ENCODE measurements at regions not wholly inside any gene's neighbourhood (a gene's known extent, or its start where the extent isn't known, plus 50 kb on each side); places are given as distances from the start of the nearest gene placed in this dataset.

GRCh38 chr3:30495172-30496065 is 111.0 kb upstream of the TGFBR2 start:
- no peaks in the 10 kb centered on the region for H3K9me3 ChIP-seq
- no peak for DNase-seq
- peaks cover 0 to 4% of the 10 kb centered on the region in 2 donors for H3K4me1 ChIP-seq
- H3K4me3 ChIP-seq (replicated peaks in 1 of 3): no peak overlapping the region
- H3K27me3 ChIP-seq: no peaks in the 10 kb centered on the region
- no peak for TF ChIP-seq POLR2A (IDR thresholded peaks at IDR 0.05)
- TF ChIP-seq CTCF (IDR thresholded peaks at IDR 0.05): no peak
- WGBS, 2 donors: 72 to 75% methylated on average over 6 of the region's 6 CpGs
- no peaks in the 10 kb centered on the region for H3K36me3 ChIP-seq
- intact Hi-C loops (cut with DNase I): no loop called here
- H3K27ac ChIP-seq: peak overlapping the region; percentile 35 to 64 (median 38)

GRCh38 chr3:30496066-30496966 is 110.1 kb upstream of the TGFBR2 start:
- intact Hi-C loops (cut with DNase I): no loop called here
- TF ChIP-seq CTCF (IDR thresholded peaks at IDR 0.05) (no peak), POLR2A (IDR thresholded peaks at IDR 0.05) (no peak)
- Histone ChIP-seq H3K4me1 (peaks cover 0 to 4% of the 10 kb centered on the region in 2 donors), H3K27me3 (no peaks in the 10 kb centered on the region), H3K27ac (peak overlapping the region; percentile 35 to 64 (median 38)), H3K9me3 (no peaks in the 10 kb centered on the region), H3K36me3 (no peaks in the 10 kb centered on the region), H3K4me3 (replicated peaks in 1 of 3) (no peak overlapping the region)
- 77 to 79% methylated on average over 15 of the region's 15 CpGs for WGBS, 2 donors
- no peak for DNase-seq

GRCh38 chr3:30498587-30498967 is 107.8 kb upstream of the TGFBR2 start:
- Histone ChIP-seq H3K36me3 (no peaks in the 10 kb centered on the region), H3K4me3 (replicated peaks in 1 of 3) (no peak overlapping the region), H3K4me1 (no peaks in the 10 kb centered on the region), H3K9me3 (no peaks in the 10 kb centered on the region), H3K27ac (no peak overlapping the region), H3K27me3 (no peaks in the 10 kb centered on the region)
- 96 to 100% methylated on average over 1 of the region's 1 CpG for WGBS, 2 donors
- TF ChIP-seq POLR2A (IDR thresholded peaks at IDR 0.05) (no peak), CTCF (IDR thresholded peaks at IDR 0.05) (no peak)
- no peak for DNase-seq
- intact Hi-C loops (cut with DNase I): no loop called here

- intact Hi-C loops (cut with DNase I): no loop called here
- TF ChIP-seq CTCF (IDR thresholded peaks at IDR 0.05) (no peak), POLR2A (IDR thresholded peaks at IDR 0.05) (no peak)
Observed at GRCh38 chr3:30500666-30501399, 105.6 kb upstream of the TGFBR2 start.

More at GRCh38 chr3:30500666-30501399, 105.6 kb upstream of the TGFBR2 start:
- Histone ChIP-seq H3K27me3 (no peaks in the 10 kb centered on the region), H3K4me1 (no peaks in the 10 kb centered on the region), H3K4me3 (replicated peaks in 1 of 3) (no peak overlapping the region), H3K27ac (no peak overlapping the region), H3K9me3 (no peaks in the 10 kb centered on the region), H3K36me3 (no peaks in the 10 kb centered on the region)
- DNase-seq: no peak
- 91 to 92% methylated on average over 7 of the region's 7 CpGs for WGBS, 2 donors
